NCI-H526 treated with DMSO at 0.1 percent for 48 hours (cell line): ENCODE measurements at regions not wholly inside any gene's neighbourhood (a gene's known extent, or its start where the extent isn't known, plus 50 kb on each side); places are given as distances from the start of the nearest gene placed in this dataset.

Experiments used
- DNase-seq: peaks from one replicate; lab custom pipeline; 2025; lab: John Stamatoyannopoulos, UW

GRCh38 chr6:148291876-148292275, 50.8 kb upstream of the SASH1 start:
- no peak for DNase-seq
